MM.1S (cell line): ENCODE measurements at regions not wholly inside any gene's neighbourhood (a gene's known extent, or its start where the extent isn't known, plus 50 kb on each side); places are given as distances from the start of the nearest gene placed in this dataset.

Experiments used
- DNase-seq: peaks from one replicate; pipeline ENCODE4 v3.0.0-alpha.2; 2015
- H2AFZ ChIP-seq: fragments of 300-600 bp; sonication (generic); 2 replicates; pipeline ENCODE4 v1.6.0; 2016; ENCODE audit warnings: antibody characterized with exemption, low read length
- H3F3A ChIP-seq: fragments of 300-600 bp; sonication (generic); 2 replicates; pipeline ENCODE4 v1.6.1; 2016; ENCODE audit warnings: mild to moderate bottlenecking, antibody characterized with exemption, low read length, moderate library complexity, mixed read lengths; ENCODE audit not compliant: insufficient read depth
- H3K27ac ChIP-seq: fragments of 300-600 bp; sonication (generic); 2 replicates; pipeline ENCODE4 v1.5.1; 2016; ENCODE audit warnings: mild to moderate bottlenecking, low read length
- H3K27me3 ChIP-seq: fragments of 300-600 bp; sonication (generic); replicated peaks from 2 replicates; pipeline ENCODE4 v1.6.0; 2016; ENCODE audit warnings: low read length; ENCODE audit not compliant: insufficient read depth
- H3K36me3 ChIP-seq: fragments of 300-600 bp; sonication (generic); replicated peaks from 2 replicates; pipeline ENCODE4 v1.6.1; 2016; ENCODE audit warnings: mild to moderate bottlenecking, low read length, mixed read lengths; ENCODE audit not compliant: insufficient read depth
- H3K4me1 ChIP-seq: fragments of 300-600 bp; sonication (generic); 2 replicates; pipeline ENCODE4 v1.6.1; 2016; ENCODE audit warnings: low read length, mixed read lengths
- H3K4me2 ChIP-seq: fragments of 300-600 bp; sonication (generic); 2 replicates; pipeline ENCODE4 v1.6.0; 2016; ENCODE audit warnings: low read depth, low read length
- H3K4me3 ChIP-seq: fragments of 300-600 bp; sonication (generic); 2 replicates; pipeline ENCODE4 v1.5.1; 2016; ENCODE audit warnings: low read length, mixed read lengths
- H3K79me2 ChIP-seq: fragments of 300-600 bp; sonication (generic); 2 replicates; pipeline ENCODE4 v1.6.1; 2016; ENCODE audit warnings: mixed run types, low read length, mixed read lengths
- H3K9ac ChIP-seq: fragments of 300-600 bp; sonication (generic); 2 replicates; pipeline ENCODE4 v1.6.1; 2016; ENCODE audit warnings: low read length, mixed read lengths
- H3K9me2 ChIP-seq: fragments of 300-600 bp; sonication (generic); replicated peaks from 2 replicates; pipeline ENCODE4 v1.6.1; 2016; ENCODE audit warnings: mild to moderate bottlenecking, low read length, mixed read lengths; ENCODE audit not compliant: insufficient read depth
- H3K9me3 ChIP-seq: fragments of 300-600 bp; sonication (generic); replicated peaks from 2 replicates; pipeline ENCODE4 v1.6.1; 2016; ENCODE audit warnings: mild to moderate bottlenecking, low read length, mixed read lengths; ENCODE audit not compliant: insufficient read depth
- H4K20me1 ChIP-seq: fragments of 300-600 bp; sonication (generic); 2 replicates; pipeline ENCODE4 v1.6.1; 2016; ENCODE audit warnings: mild to moderate bottlenecking, low read length, moderate library complexity, mixed read lengths; ENCODE audit not compliant: insufficient read depth
- CTCF ChIP-seq: fragments of 300-600 bp; sonication (generic); IDR thresholded peaks from 2 replicates; pipeline ENCODE4 v1.5.1; 2016; ENCODE audit warnings: antibody characterized with exemption, low read length, mixed read lengths
- EZH2 ChIP-seq: fragments of 300-600 bp; sonication (generic); optimal IDR thresholded peaks from 2 replicates; pipeline ENCODE3; 2017; ENCODE audit warnings: low read depth, mild to moderate bottlenecking, antibody characterized with exemption, low read length, mixed read lengths
- EZH2phosphoT487 ChIP-seq: fragments of 300-600 bp; sonication (generic); IDR thresholded peaks from 2 replicates; pipeline ENCODE4 v1.6.1; 2018; ENCODE audit warnings: antibody characterized with exemption, low read length

GRCh38 chr2:9791711-9792110 is 51.6 kb upstream of the TAF1B start:
- no peaks in the 10 kb centered on the region for H3K9me3 ChIP-seq
- H3K27me3 ChIP-seq = no peaks in the 10 kb centered on the region
- no peak for TF ChIP-seq EZH2phosphoT487
- TF ChIP-seq EZH2 = no peak
- no peak for TF ChIP-seq CTCF
- H3F3A ChIP-seq = no peaks in the 10 kb centered on the region
- H3K4me3 ChIP-seq = no peak overlapping the region
- H3K36me3 ChIP-seq = no peaks in the 10 kb centered on the region
- no peak overlapping the region for H3K4me2 ChIP-seq
- H3K4me1 ChIP-seq = no peaks in the 10 kb centered on the region
- H3K79me2 ChIP-seq = no peaks in the 10 kb centered on the region
- H3K9me2 ChIP-seq = no peaks in the 10 kb centered on the region
- no peak overlapping the region for H3K9ac ChIP-seq
- no peaks in the 10 kb centered on the region for H4K20me1 ChIP-seq
- no peak overlapping the region for H2AFZ ChIP-seq
- no peak for DNase-seq
- H3K27ac ChIP-seq = no peak overlapping the region

GRCh38 chr2:9793156-9793917 is 49.9 kb upstream of the TAF1B start:
- Histone ChIP-seq H3K4me3 (no peak overlapping the region), H3K9me2 (no peaks in the 10 kb centered on the region), H3K4me1 (no peaks in the 10 kb centered on the region), H3K27ac (no peak overlapping the region), H3K27me3 (no peaks in the 10 kb centered on the region), H3K36me3 (no peaks in the 10 kb centered on the region), H4K20me1 (no peaks in the 10 kb centered on the region), H3F3A (no peaks in the 10 kb centered on the region), H2AFZ (no peak overlapping the region), H3K79me2 (no peaks in the 10 kb centered on the region), H3K4me2 (no peak overlapping the region), H3K9me3 (no peaks in the 10 kb centered on the region), H3K9ac (no peak overlapping the region)
- TF ChIP-seq EZH2phosphoT487 (no peak), EZH2 (no peak), CTCF (no peak)
- no peak for DNase-seq
